HG02885 (cell line): ENCODE measurements at regions not wholly inside any gene's neighbourhood (a gene's known extent, or its start where the extent isn't known, plus 50 kb on each side); places are given as distances from the start of the nearest gene placed in this dataset.
A peak's percentile ranks its signal among the peaks of the same experiment; 100 is the strongest.

Source experiments
- ATAC-seq: cut with Tn5 transposase; IDR thresholded peaks from one replicate; pipeline ENCODE4 v1.9.1; 2021; ENCODE audit warnings: mild to moderate bottlenecking; ENCODE audit not compliant: unreplicated experiment, poor library complexity

DNA sequence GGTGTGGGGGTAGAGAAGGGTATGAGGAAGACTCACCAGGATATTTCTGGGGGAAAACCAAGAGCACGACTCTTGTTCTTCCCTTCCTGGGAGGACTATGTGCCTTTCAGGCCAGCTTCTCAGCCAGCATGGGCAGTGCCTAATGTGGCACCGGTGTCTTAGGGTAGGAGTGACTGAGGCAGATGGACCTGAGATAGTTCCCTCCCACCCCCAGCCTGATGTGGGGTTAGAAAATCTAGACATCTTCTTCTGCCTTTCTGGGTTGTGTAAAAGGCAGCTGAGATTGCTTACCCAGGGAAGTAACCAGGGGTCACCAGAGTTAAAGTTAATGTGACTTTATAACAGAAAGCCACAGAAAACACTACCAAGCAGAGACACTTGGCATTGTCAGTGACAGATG lies 127.3 kb downstream of the TMA16 start:
- no peak for ATAC-seq

DNA sequence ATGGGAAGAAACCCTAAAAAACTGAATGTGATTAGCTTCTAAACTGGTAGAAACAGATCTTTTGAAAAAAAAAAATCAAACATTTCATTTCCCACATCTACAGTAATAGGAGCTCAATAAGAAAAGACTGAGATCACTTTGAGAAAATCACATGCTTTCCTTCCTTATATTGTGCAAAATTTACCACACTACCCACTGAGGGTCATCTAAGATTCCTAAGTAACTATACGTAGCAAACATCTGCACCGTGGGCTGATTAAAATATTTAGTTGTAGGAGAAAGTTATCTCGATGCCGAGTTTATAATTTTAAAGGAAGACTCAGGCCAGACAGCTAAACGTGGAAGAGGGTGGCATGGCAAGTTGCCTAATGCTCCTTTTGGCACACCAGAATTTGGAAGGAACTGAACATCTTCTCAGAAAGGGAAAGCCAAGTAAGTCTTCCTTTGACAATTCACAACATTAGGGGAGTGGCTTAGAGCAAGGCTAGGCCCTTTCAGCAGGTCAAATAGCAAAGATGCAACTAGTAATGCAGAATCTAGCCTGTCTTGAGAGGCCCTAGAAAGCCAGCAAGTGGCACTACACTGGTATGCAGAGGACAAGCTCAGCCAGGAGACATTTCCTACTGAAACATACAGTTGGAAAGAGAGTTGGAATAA lies 128.0 kb downstream of the TMA16 start:
- no peak for ATAC-seq

DNA sequence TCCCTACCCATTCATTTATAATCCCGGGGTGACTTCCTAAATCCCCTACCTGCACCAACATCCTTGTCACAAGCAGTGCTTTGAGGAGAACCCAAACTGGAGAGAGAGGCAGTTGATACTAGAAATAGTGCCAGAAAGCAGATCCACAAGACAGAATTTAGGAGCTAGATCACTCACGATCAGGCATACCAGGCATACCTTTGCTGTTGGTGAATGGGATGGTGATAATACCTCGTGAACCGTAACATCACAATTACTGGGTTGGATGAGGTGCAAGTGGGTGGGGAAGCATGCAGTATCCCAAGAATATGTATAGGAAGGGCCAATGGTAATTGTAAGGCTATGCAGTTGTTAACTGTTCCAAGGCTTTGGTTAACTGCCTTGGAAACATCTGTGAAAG lies 129.3 kb downstream of the TMA16 start:
- no peak for ATAC-seq

DNA sequence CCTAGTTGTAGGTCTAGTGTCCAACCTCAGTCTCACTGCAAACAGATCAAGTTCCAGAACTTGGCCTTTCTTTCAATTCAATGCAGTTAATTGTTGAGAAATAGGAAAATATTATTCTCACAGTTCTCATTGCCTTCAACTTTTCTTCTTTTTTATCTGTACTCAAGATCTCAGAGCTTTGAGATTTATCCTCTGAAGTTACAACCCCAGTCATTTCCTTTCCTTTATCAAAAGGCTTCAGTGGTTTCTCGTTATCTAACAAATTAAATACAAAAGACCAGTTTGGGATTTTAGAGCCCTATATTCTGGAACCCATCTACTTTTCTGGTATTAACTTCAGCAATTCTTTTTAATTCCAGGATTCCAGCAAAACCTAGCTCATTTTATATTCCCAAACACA lies 130.2 kb downstream of the TMA16 start:
- ATAC-seq = no peak

DNA sequence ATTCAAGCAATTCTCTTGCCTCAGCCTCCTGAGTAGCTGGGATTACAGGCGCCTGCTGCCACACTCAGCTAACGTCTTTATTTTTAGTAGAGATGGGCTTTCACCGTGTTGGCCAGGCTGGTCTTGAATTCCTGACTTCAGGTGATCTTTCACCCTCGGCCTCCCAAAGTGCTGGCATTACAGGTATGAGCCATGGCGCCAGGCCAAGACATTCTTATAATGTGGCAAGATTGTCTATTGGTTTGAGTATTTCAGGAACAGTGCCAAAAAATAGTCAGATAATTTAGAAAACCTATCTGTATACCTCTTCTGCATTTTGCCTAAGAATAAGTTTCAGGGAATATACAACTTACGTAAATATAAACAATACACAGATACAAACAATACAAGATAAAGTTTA lies 136.8 kb downstream of the TMA16 start:
- ATAC-seq = no peak

DNA sequence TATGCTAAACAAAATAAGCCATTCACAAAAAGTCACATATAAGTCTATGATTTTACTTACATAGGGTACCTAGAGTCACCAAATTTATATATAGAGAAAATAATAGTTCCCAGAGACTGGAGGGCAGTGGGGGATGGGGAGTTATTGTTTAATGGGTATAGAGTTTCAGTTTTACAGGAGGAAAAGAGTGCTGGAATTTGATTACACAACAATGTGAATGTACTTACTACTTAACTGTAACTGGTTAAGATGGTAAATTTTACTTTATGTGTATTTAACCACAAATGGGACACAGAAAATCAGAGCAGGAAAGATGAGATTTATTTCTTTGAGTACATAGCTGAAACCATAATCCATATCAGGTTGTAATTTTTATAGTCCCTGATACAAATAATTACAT lies 144.4 kb downstream of the TMA16 start:
- ATAC-seq = no peak

DNA sequence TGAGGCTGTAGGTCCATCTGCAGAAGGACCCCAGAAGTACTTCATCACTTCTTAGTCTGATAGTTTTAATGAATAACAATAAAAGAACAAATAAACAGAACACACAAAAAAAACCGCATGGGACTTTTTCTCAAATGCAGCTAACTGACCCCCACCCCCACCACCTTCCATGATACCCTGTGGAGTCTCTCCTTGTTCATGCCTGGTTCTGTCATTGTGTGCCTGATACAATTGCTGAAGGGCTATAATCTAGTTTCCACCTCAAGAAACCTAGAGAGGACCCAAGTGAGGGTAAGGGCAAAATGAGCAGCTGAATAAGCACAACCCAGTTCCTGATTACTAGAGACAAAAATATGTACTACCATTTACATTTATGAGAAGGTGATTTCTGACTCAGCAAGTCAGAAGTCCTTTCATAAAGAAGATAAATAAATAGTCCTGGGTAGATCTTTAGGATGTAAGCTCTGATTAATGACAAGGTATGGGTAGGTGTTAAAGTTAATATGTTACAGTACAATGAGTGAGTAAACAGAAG lies 155.1 kb downstream of the TMA16 start:
- no peak for ATAC-seq

DNA sequence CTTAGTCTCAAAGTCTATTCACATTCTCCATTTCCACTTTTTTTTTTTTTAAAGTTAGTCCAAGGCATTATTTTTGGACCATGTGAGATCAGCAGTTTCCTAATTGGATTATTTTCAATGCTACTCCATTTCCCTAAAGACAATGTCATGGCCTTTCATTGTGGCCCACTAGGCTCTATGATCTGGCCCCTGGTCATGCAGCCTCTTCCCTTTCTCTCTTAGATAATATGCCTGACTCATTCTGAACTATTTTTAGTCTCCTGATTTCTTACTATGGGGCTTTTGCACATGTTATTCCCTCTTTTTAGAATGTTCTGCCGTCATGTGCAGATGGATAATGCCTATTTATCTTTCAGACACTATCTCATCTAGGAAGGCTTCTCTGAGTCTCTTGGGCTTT lies 157.3 kb downstream of the TMA16 start:
- ATAC-seq = no peak

DNA sequence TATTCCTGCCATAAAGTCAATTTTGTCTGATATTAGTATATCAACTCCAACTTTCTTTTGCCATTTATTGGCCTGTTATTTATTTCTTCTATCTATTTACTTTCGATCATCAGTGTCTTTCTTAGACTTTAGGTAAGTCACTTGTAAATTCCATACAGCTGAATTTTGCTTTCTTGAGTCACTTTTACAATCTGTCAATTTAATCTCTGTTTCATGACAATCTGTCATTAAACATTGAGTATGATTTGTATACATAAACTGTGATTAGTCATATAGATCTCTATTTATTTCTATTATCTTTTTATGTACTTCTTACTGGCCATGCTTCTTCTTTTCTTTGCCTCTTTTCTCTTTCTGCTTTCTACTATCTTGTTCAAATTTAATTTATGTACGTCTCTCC lies 160.1 kb downstream of the TMA16 start:
- no peak for ATAC-seq

DNA sequence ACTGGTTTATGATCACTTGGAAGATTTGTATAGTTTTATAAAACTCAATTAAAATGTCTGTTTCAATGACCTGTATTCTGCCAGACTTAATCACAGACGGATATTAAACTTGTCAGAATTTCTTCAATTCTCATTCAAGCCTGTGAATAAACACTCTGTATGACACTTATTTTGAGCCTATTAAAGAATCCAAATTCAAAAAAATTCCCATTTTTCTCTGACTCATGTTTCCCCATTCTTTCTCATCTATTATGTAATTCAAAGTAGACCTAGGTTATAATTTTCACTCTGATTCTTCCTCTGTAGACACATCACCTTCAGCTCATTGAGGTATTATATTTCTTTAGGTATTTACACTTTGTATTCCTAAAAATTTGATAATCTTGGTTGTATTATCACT lies 166.1 kb downstream of the TMA16 start:
- no peak for ATAC-seq

DNA sequence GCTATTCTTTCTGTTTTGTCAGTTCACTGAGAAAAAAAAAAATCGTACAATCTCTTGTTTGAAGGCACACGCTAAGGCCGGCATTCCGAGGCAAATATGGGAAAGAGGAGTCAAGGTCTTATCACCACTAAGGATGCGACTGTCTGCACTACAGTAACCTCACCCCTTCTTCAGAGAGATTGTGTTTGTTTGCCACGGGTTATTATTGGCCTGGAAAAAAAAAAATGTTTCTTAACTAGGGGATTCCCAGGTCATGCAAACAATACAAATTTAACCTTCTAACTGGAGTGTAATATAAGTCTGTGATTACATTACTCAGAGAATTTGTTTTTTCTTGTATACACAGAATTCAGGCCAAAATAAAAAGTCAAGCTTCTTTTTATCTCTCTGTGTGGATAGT lies 168.3 kb downstream of the TMA16 start:
- peak; percentile 38 for ATAC-seq

DNA sequence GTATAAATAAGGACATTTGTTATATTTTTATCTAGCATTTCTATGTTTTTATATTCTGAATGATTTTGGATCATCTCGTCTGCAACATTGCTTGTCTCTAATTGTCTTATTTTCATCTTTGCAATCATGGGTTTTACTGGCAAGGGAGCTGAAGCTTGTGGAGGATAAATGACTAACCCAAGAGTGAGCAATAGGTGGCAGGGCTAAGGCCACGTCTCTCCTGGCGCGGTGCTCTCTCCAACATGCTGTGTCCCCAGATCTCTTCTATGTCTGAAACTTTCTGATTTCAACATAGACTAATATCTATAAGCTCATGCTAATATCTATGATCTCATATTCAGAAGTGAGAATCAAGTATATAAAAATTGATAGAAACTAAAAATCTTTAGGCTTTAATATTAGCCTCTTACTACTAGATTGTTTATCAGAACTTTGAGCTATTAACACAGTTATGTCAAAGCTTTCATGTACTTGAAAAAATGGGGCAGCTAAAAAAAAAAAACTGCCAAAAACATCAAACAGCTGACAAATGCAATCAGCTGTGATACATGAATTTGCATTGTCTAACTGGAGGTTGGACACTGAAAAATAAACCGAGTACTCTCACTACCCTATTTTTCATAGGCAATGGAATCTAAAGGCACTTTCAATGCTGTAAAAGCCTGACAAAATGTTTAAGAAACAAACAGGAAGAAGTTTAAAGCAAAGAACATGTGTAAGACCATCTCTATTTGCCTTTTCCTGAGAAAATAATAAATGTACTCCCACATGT lies 169.2 kb downstream of the TMA16 start:
- peak; percentile 81 for ATAC-seq

DNA sequence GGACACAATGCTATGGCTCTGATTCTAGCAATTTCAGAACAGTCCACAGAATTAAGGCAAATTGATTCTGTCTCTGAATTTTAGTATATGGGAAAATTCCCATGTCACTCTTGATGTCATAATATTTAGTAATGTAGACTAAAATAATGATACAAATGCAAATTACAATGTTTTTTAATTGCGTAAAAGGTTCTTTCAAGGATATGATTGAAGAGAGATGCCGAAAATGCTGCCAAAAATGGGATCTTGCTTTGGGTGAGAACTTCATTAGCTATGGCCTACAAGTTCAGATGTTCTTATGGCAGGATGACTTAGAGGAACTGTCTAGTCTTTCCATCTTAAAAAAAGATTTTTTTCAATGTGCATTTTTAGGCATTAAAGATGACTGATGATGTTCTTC lies 170.6 kb downstream of the TMA16 start:
- no peak for ATAC-seq

DNA sequence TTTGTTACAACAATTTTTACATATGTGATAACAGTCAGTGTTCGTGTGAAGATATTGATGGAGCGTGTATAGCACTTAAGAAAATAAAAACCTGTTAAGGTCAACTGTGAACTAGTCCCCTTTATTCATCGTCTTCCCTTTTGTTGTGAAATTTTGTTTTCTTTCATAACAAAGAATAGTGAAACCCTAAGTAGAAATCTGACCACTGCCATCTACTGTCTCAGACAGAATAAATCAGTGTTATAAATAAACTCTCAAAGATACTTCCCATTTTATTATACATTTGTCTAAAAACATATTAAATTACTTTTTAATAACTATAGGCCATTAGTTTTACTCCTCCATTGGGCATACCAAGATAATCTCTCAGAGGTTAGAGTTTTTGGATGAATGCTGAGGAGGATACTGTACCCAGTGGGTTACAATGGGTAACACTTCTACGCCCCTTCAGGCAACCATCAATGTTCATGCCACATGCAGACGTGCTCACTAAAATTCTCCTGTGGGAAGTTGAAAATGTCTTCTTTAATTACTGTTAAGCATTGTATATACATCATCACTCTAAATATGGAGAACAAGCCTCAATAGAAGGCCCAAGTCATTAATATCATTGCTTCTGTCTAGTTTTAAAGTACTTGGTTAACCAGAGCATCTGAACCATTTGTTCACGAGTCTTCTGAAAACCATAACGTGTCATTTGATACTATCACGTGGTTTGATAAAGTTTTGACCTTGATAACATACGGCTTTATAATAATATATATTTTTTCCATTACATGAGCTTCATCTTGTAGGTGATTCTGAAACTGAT lies 171.2 kb downstream of the TMA16 start:
- ATAC-seq = peak; percentile 36

DNA sequence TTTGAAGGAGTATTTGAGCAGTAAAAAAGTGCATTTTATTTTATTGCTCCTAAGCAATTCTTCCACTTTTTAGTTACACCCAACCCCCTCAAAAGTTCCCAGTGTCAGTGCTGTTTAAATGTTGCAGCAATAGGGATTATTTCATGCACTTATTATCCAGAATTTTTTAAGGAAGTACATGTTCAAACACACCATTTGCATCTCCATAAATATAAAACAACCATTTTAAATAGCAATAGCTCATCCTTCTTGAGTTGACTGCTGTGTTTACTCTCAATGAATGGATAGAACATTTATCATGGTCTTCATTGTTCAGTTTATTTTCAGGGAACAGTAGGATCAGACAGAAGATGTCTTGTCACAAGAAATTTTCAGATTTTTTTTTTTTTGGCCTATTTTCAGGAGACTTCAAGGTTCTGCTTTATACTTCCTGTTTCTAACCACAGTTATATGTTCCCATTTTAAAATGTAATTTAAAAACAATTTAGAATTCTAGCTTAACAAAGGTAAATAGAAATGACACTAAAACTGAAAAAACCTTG lies 171.9 kb downstream of the TMA16 start:
- ATAC-seq = no peak

DNA sequence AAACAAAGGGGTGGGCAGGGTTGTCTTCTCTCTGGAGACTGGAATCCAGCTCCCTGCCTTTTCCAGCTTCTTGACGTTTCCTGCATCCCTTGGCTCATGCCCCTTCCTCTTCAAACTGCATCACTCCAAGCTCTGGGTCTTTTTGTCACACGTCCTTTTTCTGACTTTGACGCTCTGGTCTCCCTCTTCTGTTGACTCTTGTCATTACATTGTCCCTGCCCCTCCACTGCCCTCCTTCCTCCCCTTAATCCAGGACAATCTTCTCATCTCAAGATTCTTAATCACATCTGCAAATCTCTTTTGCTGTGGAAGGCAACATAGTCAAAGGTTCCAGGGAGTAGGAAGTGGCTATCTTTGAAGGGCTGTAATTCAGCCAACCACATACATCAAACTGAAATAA lies 178.3 kb downstream of the TMA16 start:
- no peak for ATAC-seq

DNA sequence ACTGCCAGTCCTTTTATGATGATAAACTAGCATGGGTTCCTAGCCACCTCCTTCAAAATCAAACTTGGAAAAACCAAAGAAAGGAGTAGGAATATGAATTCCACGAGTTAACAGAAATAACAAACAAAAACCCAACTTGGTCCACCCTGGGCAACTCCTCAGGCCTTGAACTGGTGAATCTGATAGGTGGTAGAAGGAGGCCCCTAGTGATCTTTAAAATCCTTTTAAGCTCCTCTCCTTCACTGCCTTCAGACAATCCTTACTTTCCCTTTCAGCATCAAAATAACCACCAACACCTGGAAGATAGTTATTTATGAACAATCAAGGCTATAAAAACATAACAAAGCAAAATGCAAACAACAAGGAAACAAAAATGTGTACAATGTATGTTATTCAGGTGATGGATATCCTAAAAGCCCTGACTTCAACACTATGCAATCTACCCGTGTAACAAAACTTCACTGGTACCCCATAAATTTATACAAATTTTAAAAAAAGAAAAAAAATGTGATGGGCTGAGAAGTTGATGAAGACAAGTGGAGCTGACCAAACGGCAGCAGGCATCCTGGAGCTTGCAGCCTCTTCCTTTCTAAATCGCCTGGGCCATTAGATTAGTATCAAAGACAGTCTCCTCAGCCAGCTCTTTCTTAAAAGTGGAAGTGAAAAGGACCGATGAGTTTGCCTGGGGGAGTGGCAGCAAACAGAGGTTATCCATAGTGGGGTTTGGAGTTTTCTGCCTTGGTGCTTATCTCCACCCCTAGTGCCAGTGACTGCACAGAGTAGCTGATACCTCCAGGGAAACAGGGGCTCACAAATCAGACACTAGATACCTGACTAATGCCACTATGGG lies 179.6 kb downstream of the TMA16 start:
- peak; percentile 57 for ATAC-seq

DNA sequence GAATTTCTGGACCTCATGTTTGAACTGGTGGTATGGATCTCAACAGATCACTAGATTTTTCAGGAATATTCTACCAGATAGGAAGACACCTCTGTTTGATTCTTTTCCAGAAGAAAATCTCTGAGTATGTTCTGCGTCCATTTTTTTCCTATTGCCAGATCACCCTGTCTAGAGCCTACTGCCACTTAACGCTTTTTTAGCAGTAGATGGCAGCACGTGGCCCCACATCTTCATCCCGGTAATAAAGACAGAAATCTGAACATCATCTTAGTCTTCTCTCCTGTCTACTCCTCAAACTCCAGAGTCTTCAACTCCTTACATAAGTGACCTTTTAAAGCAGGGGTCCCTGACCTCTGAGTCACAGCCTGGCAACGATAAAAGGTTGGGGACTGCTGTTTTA lies 184.7 kb downstream of the TMA16 start:
- ATAC-seq = peak; percentile 51

DNA sequence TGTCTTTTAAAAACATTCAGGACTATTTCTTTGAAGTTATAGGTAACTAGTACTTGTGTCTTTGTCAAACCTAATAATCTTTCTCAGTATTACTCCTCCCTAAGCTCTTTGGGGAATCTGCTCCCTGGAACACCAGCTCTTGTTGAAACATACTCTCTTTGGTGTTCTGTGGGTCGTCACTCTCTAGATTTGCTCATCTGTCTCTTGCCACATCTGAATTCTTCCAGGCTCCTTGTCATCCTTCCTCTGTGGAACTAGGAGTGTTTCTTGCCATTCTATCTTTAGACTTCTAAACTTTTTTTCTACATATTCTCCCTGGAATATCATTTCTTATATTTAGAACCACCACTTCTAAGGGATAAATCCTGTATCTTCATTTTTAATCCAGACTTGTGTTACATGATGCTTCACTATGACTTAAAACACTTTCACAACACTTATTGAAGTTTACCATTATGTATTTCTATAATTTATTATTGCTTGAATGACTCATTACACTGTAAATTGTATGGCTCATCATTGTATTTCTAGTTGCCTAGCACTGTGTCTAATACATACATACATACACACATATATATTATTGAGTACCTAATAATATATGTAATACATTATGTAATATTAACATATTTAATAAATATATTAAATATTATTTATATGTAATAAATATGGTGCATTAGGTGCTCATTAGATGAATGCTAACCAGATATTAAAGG lies 186.1 kb downstream of the TMA16 start:
- ATAC-seq = no peak
